Panc1 (cell line): ENCODE measurements at regions not wholly inside any gene's neighbourhood (a gene's known extent, or its start where the extent isn't known, plus 50 kb on each side); places are given as distances from the start of the nearest gene placed in this dataset.

Source experiments
- ATAC-seq: fragments of 200-7000 bp; cut with Tn5 transposase; 2 replicates; pipeline ENCODE4 v1.9.1; 2020; ENCODE audit warnings: mild to moderate bottlenecking, moderate library complexity
- BruUV-seq: library from RNA; stranded (reverse); fragments of 400-500 nt; replicated peaks from 2 replicates; lab custom pipeline; 2021; lab: Mats Ljungman, UMichigan
- CTCF ChIA-PET: fragments of 300-600 bp; sonication (Branson Sonifier 250); formaldehyde crosslinking; loops from one replicate; lab custom pipeline; 2022; ENCODE audit warnings: antibody characterized with exemption; lab: Charles Lee
- POLR2A ChIA-PET: fragments of 300-600 bp; sonication (Branson Sonifier 250); formaldehyde crosslinking; loops from one replicate; lab custom pipeline; 2022; ENCODE audit warnings: antibody characterized with exemption; lab: Charles Lee
- DNase-seq: peaks from one replicate; pipeline ENCODE4 v3.0.0-alpha.2; 2010; ENCODE audit warnings: low read depth, low spot score
- H3K27ac ChIP-seq: 2 replicates; pipeline ENCODE4 v1.5.1; 2011; ENCODE audit warnings: mild to moderate bottlenecking, low read length, inconsistent platforms
- H3K27me3 ChIP-seq: fragments of 200-500 bp; sonication (Bioruptor generic); 2 replicates; pipeline ENCODE4 v1.6.0; 2014; ENCODE audit warnings: low read length, inconsistent platforms; ENCODE audit not compliant: control insufficient read depth, insufficient read depth
- H3K36me3 ChIP-seq: fragments of 200-500 bp; sonication (Bioruptor generic); 2 replicates; pipeline ENCODE4 v1.5.1; 2014; ENCODE audit warnings: inconsistent platforms, mild to moderate bottlenecking, low read length, moderate library complexity; ENCODE audit not compliant: control insufficient read depth, insufficient read depth
- H3K4me1 ChIP-seq: 2 replicates; pipeline ENCODE4 v1.5.1; 2011; ENCODE audit warnings: inconsistent platforms, mild to moderate bottlenecking, low read length, moderate library complexity; ENCODE audit not compliant: control insufficient read depth, insufficient read depth
- H3K4me3 ChIP-seq, 2 experiments: 2 replicates each; pipeline ENCODE4 v1.5.1; 2011 to 2012; ENCODE audit warnings: low read depth in 2 of 2, low read length in 2 of 2, mild to moderate bottlenecking in 2 of 2, inconsistent platforms in 1 of 2, moderate library complexity in 1 of 2
- H3K9me3 ChIP-seq: fragments of 200-500 bp; sonication (Bioruptor generic); 2 replicates; pipeline ENCODE4 v1.5.1; 2014; ENCODE audit warnings: low read depth, mild to moderate bottlenecking, inconsistent platforms, low read length, moderate library complexity; ENCODE audit not compliant: control insufficient read depth, insufficient read depth
- CTCF ChIP-seq: fragments of 450-650 bp; IDR thresholded peaks from 2 replicates; pipeline ENCODE4 v1.5.1; 2017; ENCODE audit warnings: mild to moderate bottlenecking
- POLR2AphosphoS5 ChIP-seq: IDR thresholded peaks from 2 replicates; pipeline ENCODE4 v1.6.1; 2012; ENCODE audit warnings: mild to moderate bottlenecking, low read depth, low read length, moderate library complexity
- REST ChIP-seq, 2 experiments: IDR thresholded peaks; 2 replicates each; pipeline ENCODE4 v1.6.1; 2011 to 2012; ENCODE audit warnings: low read depth in 2 of 2, control low read depth in 1 of 2, low read length in 1 of 2, mild to moderate bottlenecking in 1 of 2, moderate library complexity in 1 of 2; ENCODE audit not compliant: insufficient read depth in 1 of 2
- SIN3A ChIP-seq: IDR thresholded peaks from 2 replicates; pipeline ENCODE4 v1.6.1; 2012; ENCODE audit warnings: low read depth, mild to moderate bottlenecking, low read length, moderate library complexity, borderline replicate concordance; ENCODE audit not compliant: insufficient read depth
- TCF7L2 ChIP-seq: IDR thresholded peaks from 2 replicates; pipeline ENCODE4 v1.6.1; 2011; ENCODE audit warnings: mild to moderate bottlenecking, low read depth, low read length, inconsistent platforms
- in situ Hi-C: cut with HindIII; loops from 2 replicates; pipeline ENCODE4 v1.10.0; 2016; ENCODE audit warnings: low sequenced_read_pairs, low pct_unique_long_range_greater_than_20kb
- intact Hi-C: fragments of 100-400 bp; cut with micrococcal nuclease; formaldehyde crosslinking; loops from one replicate; pipeline ENCODE4 v1.10.0; 2022; ENCODE audit not compliant: unreplicated experiment

GRCh38 chrX:74009041-74009440 lies 156.5 kb upstream of the XIST start:
- ChIA-PET CTCF (no interaction called here), POLR2A (no interaction called here)
- Histone ChIP-seq H3K27me3 (no peaks in the 10 kb centered on the region), H3K27ac (no peak overlapping the region), H3K4me3 (no peak overlapping the region), H3K4me1 (no peaks in the 10 kb centered on the region), H3K9me3 (0 out of 2 replicates have a peak, but pooled peaks cover 3% of the 10 kb centered on the region), H3K36me3 (no peaks in the 10 kb centered on the region; the same call in 1 of the 2 replicates)
- TF ChIP-seq TCF7L2 (no peak), CTCF (no peak), POLR2AphosphoS5 (no peak), SIN3A (no peak), REST (IDR thresholded peaks at IDR 0.05; ENCODE audit: insufficient read depth in 1 of 2, low read depth in 2 of 2, low read length in 1 of 2) (no peak)
- intact Hi-C loops, result no loop called here
- in situ Hi-C loops, result no loop called here
- DNase-seq (no peak), ATAC-seq (no peak)
- BruUV-seq, result no TSS peak

- Histone ChIP-seq H3K4me1 (no peaks in the 10 kb centered on the region), H3K36me3 (peaks cover 3% of the 10 kb centered on the region; the same call in 1 of the 2 replicates), H3K9me3 (peaks cover 19% of the 10 kb centered on the region; the same call in 1 of the 2 replicates), H3K27me3 (no peaks in the 10 kb centered on the region), H3K27ac (no peak overlapping the region), H3K4me3 (no peak overlapping the region)
- intact Hi-C loops (no loop called here), in situ Hi-C loops (no loop called here)
- ChIA-PET POLR2A (no interaction called here), CTCF (no interaction called here)
- DNase-seq, result no peak
- no peak for ATAC-seq
- TF ChIP-seq SIN3A (no peak), REST (IDR thresholded peaks at IDR 0.05; ENCODE audit: insufficient read depth in 1 of 2, low read depth in 2 of 2, low read length in 1 of 2) (no peak), CTCF (no peak), TCF7L2 (no peak), POLR2AphosphoS5 (no peak)
- BruUV-seq, result no TSS peak
Measured at GRCh38 chrX:73992019-73992418, 139.5 kb upstream of the XIST start.
